KOPT-K1 (cell line): ENCODE measurements at regions not wholly inside any gene's neighbourhood (a gene's known extent, or its start where the extent isn't known, plus 50 kb on each side); places are given as distances from the start of the nearest gene placed in this dataset.

Source experiments
- H3K27ac ChIP-seq: fragments of 200-600 bp; sonication (generic); 2 replicates; pipeline ENCODE4 v1.5.1; 2016; ENCODE audit warnings: antibody characterized with exemption, mild to moderate bottlenecking, low read depth, low read length; ENCODE audit not compliant: poor library complexity, severe bottlenecking
- H3K36me3 ChIP-seq: fragments of 200-600 bp; sonication (generic); 2 replicates; pipeline ENCODE4 v1.5.1; 2017; ENCODE audit warnings: antibody characterized with exemption, mild to moderate bottlenecking, low read length, moderate library complexity; ENCODE audit not compliant: insufficient read depth
- H3K9me3 ChIP-seq: fragments of 200-600 bp; sonication (generic); 2 replicates; pipeline ENCODE4 v1.5.1; 2017; ENCODE audit warnings: antibody characterized with exemption, low read length, mild to moderate bottlenecking; ENCODE audit not compliant: insufficient read depth, poor library complexity, severe bottlenecking

DNA sequence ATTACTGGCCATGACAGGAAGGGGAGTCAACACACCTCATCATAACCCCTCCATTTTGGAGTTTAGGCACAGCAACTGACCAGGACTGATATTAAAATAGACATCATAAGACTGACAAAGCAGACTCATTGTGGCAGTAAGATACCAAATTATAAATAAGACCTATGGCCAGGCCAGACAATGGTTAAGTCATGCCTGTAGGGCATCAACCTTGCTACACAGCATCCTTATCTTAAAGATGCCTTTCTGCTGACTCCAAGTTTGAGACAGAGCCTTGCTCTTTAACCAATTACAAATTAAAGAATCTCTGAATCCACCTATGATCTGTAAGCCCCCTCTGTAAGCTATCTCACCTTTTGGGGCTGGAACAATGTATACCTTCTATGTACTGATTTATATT lies 65.5 kb downstream of the VCX2 start:
- Histone ChIP-seq H3K36me3 (no peaks in the 10 kb centered on the region), H3K9me3 (no peaks in the 10 kb centered on the region), H3K27ac (no peak overlapping the region)

DNA sequence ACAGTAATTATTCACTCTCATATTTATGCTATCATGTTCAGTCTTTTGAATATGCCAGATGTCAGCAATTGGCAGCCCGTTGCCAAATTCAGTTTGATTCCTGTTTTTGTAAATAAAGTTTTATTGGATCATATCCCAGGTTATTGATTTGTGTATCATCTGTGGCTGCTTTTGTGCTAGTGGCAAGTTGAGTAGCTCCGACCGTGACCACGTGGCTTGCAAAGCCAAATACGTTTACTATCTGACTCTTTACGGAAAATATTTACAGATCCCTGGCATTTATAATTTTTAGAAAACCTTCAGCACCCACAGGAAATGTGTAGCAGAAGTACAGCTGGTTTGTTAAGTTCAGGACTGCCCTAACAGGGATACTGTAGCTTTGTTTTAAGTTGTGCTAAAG lies 67.4 kb downstream of the VCX2 start:
- H3K36me3 ChIP-seq, result no peaks in the 10 kb centered on the region
- H3K9me3 ChIP-seq, result no peaks in the 10 kb centered on the region
- no peak overlapping the region for H3K27ac ChIP-seq

DNA sequence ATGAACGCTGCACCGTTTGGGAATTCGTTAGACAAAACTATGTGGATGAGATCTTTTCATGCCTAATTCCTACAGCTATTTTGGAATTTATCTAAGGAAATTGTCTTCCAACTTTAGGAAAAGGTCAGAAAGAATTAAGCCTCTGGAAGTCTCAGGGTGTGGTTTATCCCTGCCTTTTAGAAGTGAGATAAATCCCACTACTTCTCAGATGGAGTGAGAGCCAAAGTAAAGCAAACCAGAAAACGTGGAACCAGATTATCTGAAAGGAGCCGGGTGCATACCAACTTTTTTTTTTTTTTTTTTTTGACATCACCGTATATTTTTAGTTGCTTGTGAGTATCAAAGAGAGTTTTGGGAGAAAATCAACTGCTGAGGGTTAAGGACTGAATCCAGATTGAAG lies 79.6 kb downstream of the VCX2 start:
- Histone ChIP-seq H3K9me3 (no peaks in the 10 kb centered on the region), H3K27ac (no peak overlapping the region), H3K36me3 (no peaks in the 10 kb centered on the region)

DNA sequence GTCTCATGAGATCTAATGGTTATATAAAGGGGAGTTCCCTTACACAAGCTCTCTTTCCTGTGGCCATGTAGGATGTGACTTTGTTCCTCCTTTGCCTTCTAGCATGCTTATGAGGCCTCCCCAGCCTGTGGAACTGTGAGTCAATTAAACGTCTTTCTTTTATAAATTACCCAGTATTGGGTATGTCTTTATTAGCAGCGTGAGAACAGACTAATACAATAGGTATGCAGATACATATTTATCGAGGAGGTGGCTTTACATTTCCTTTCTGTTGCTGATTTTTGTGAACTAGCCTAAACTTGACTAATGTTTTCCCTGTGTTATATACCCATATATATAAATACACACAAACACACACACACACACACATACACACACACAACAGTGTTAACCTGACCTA lies 80.2 kb downstream of the VCX2 start:
- Histone ChIP-seq H3K36me3 (no peaks in the 10 kb centered on the region), H3K27ac (no peak overlapping the region), H3K9me3 (no peaks in the 10 kb centered on the region)

DNA sequence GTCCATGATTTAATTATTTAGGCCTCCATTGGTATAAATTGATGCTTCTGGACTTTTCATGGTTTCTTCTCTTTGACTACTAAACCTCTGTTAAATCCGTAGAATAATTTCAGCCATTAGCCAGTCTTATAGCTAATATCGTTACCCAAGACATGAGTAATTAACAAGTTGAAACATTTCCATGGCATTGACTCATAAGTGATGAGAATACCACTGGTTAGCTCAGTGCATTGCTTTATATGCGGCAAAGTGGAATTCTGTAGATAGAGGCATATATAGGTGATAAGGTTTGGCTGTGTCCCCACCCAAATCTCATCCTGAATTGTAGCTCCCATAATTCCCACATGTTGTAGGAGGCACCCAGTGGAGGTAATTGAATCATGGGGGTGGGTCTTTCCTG lies 80.6 kb downstream of the VCX2 start:
- Histone ChIP-seq H3K36me3 (no peaks in the 10 kb centered on the region), H3K9me3 (no peaks in the 10 kb centered on the region), H3K27ac (no peak overlapping the region)

DNA sequence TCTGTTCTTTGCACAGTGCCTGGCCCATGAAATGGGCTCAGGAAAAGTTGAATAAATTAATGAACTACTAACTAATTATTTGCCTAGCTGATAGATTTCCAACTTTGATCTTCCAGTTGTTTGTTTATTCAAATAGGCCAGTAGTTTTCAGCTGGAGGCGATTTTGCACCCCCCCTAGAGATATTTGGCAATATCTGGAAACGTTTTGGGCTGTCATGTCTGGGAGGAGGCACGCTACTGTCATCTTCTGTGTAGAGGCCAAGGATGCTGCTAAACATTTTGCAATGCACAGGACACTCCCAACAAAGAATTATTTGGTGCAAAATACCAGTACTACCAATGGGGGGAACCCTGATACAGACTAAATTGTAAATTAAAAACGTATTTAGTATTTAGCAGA lies 81.9 kb downstream of the VCX2 start:
- no peaks in the 10 kb centered on the region for H3K36me3 ChIP-seq
- no peak overlapping the region for H3K27ac ChIP-seq
- no peaks in the 10 kb centered on the region for H3K9me3 ChIP-seq

DNA sequence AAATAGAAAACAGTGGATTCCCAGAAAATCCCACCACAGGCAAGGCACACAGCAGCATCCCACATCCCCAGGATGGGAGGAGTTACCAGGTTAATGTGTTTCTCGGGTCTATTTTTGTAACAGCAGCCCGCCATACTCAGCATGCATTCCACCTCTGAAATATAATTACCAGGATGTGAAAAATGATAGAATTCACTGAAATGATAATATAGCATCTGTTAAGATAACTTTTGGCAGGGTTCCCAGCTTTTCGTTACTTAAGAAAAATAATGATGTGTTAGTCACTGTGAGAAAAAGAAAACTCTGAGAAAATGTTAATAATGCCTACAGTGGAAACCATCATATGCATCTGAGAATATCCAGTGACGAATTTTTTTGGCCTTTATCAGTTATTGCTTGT lies 87.1 kb downstream of the VCX2 start:
- no peaks in the 10 kb centered on the region for H3K9me3 ChIP-seq
- H3K36me3 ChIP-seq, result no peaks in the 10 kb centered on the region
- no peak overlapping the region for H3K27ac ChIP-seq

DNA sequence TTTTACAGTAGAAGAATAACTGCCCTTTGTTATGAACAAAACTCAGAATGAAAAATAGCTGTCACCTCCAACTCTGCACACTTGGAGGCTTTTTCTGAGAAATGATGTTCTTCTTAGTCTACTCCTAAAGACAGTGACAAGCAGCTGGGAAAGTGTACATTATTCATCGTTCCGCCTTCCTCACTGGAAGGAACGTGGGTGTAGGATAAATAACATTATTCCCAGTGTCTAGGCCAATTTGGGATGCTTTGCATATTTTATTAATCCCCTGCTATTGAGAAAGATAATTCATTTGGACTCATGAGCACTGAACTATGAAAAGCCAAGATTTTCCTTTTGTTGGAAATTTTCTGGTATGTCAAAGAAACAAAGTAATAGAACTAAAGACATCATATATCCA lies 87.8 kb downstream of the VCX2 start:
- no peaks in the 10 kb centered on the region for H3K36me3 ChIP-seq
- no peaks in the 10 kb centered on the region for H3K9me3 ChIP-seq
- no peak overlapping the region for H3K27ac ChIP-seq

DNA sequence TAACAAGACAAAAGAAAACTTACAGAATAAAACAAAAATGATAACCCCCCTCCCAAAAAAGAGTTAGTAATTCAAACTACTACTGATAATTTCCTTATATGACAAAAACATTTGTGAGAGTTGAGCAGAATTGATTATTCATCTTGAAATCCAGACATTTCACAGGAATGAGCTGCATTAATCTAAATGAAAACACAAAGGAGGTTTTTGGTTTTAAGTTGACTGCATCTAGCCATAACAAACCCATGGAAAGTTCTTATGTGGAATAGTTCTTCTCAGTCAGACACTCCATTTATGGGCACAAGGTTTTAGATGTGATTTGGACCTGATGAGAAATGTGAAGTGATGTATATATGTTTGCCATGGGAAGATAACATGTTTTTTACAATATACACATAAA lies 95.4 kb downstream of the VCX2 start:
- no peak overlapping the region for H3K27ac ChIP-seq
- no peaks in the 10 kb centered on the region for H3K36me3 ChIP-seq
- H3K9me3 ChIP-seq, result no peaks in the 10 kb centered on the region

DNA sequence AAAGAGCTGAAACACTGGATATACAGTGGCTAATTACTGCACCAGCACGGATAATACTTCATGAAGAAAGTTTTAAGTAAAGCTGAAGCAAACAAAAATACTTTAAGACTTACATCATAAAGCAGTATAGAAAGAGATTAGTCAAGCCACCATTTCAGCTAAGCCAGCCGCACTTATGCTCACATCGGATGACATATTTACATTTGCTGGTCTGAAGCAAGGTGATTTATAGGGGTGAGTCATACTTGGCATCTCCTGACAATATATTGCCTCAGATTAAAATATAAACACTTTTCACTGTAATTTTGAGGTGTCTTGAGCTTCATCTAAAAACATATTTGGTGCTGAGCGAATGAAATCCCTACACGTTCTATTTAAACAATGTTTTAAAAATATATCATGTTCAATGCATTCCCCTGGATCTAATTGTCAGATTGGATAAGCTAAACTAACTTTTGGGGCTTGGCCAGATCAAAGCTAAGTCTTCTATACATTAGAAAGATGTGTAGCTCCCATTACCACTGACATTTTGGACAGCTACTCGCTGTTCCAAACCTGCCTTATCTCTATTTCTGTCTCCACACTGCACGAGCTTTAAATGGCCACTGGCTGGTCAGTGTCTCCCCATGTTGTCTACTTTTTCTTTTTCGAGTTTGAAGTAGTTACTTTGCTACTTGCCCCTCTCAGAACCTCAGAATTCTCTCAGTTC lies 103.2 kb downstream of the VCX2 start:
- Histone ChIP-seq H3K36me3 (no peaks in the 10 kb centered on the region), H3K9me3 (no peaks in the 10 kb centered on the region), H3K27ac (no peak overlapping the region)

DNA sequence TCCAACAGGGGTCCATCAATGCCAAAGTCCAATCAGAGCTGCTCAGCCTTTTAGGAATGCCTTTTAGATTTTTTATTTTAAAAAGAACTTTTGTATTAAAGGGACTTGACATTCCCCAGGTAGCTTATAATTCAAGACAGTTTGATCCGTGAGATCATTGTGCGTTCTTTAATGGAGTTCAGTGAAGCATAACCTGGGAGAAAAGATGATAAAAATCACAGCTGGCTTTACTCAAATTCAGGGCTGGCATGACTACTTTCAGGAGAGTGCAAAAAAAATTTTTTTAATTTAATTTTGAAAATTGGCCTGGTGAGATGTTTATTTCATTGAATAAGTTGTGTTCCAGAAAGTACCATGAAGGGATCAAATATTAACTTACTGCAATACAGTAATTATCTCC lies 118.2 kb downstream of the VCX2 start:
- H3K27ac ChIP-seq, result no peak overlapping the region
- no peaks in the 10 kb centered on the region for H3K36me3 ChIP-seq
- no peaks in the 10 kb centered on the region for H3K9me3 ChIP-seq

DNA sequence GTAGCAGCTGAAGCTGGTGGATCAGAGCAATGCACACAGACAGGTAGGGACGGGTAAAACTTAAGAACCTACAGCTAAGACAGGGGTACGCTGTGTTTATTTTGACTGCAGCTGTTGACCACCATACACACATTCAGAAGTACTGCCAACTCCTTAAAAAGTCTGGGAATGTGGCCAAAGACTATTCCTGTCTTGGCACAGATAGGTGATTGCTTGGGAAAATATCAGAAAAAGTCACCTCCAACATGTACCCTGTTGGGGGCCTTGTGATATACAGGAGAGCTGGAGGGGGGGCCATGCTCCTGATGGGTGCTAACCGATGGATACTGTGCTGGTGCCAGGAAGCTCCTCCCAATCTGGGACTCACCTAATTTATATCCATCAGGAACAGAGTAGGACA lies 121.2 kb downstream of the VCX2 start:
- Histone ChIP-seq H3K9me3 (no peaks in the 10 kb centered on the region), H3K36me3 (no peaks in the 10 kb centered on the region), H3K27ac (no peak overlapping the region)

DNA sequence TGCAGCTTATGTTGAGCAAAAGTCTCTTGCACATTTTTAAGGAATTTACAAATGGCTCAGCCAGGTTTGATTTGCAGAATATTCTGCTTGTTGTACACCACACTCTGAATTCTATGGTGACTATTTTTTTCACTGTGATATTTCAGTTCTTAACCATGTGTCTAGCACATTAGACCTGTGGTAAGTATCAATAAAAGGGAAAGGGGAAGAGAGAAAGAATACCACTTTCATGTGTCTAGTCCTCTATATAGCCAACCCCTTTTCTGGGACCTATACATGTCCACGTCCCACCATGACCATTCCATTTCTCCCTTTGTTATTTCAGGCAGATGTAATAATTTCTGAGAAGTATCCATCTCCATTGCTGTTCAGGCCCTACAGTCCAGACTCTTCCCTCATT lies 121.3 kb upstream of the PNPLA4 start:
- Histone ChIP-seq H3K27ac (no peak overlapping the region), H3K9me3 (no peaks in the 10 kb centered on the region), H3K36me3 (no peaks in the 10 kb centered on the region)

DNA sequence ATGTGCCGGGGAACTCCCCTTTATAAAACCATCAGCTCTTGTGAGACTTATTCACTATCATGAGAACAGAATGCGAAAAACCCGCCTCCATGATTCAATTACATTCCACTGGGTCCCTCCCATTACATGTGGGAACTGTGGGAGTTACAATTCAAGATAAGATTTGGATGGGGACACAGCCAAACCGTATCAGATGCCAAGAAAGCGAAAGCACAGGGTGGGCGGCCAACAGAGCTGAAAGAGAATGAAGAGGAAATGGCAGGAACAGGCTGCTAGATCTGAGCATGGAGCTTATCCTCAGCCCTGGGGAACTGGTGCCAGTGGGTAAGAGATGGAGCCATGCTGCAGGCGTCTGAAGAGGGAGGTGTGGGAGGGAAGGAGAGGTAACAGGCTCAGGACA lies 117.7 kb upstream of the PNPLA4 start:
- no peaks in the 10 kb centered on the region for H3K36me3 ChIP-seq
- no peak overlapping the region for H3K27ac ChIP-seq
- H3K9me3 ChIP-seq, result no peaks in the 10 kb centered on the region

DNA sequence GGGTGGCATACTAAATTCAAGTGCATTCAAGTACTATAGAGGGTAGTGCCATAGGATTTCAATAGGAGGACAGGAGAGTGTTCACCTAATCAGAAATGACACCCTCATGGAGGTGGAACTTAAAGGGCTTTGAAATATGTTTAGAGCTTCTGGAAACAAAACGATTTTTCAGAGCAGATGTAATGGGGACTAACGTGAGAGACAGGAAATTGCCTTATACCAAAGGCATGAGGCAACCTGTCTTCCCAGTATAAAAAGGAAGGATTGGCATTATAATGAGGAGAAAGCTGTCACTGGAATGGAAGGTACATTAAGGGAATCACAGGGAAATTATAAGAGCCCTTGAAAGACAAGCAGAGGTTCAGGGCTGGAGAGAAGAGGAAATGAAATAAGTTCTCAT lies 116.3 kb upstream of the PNPLA4 start:
- H3K27ac ChIP-seq, result no peak overlapping the region
- H3K36me3 ChIP-seq, result no peaks in the 10 kb centered on the region
- H3K9me3 ChIP-seq, result no peaks in the 10 kb centered on the region

DNA sequence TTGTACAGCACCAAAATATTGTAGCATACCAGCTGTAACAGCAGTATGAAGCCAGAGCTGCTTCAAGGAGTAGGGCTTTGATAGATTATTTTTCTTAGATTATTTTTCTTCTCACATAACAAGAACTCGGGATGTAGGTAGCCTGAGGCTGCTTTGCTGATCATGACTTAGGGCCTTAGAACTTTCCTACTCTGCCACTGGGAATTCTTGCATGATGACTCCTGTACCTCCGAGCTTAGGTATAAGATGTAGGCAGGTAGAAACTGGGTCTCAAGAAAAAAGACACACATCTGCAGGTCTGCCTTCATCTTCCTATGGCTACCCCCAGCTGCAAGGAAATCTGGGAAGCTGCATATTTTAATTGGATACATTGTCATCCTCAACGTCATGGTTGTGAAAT lies 115.9 kb upstream of the PNPLA4 start:
- H3K9me3 ChIP-seq, result no peaks in the 10 kb centered on the region
- H3K27ac ChIP-seq, result no peak overlapping the region
- H3K36me3 ChIP-seq, result no peaks in the 10 kb centered on the region
